ENCODE measurements at regions not wholly inside any gene's neighbourhood (a gene's known extent, or its start where the extent isn't known, plus 50 kb on each side); places are given as distances from the start of the nearest gene placed in this dataset.

DNA sequence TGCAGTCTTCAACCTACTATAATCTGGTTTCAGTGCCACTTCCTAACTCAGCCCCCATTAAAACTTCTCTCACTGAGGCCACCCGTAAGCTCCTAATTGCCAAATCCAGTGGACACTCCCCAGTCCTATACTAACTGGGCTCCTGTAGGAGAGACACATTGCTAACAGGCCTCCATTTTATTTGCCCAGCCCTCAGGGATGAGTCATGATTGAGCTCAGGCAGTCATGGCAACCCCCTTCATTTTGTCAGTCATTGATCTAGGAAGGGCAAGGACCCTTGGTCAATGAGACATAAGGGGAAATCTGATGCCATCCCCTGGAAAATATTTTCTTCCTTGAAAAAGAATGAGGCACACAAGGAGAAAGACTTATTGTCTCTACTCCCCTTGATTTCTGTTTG, 70.1 kb upstream of the HIF1A start:
- Histone ChIP-seq H2BK120ac (ENCODE audit: low read depth, low read length) (peak overlapping the region; percentile 4; the same call in 1 of the 2 replicates), H3K9me3 (ENCODE audit: control insufficient read depth, insufficient read depth, low read length) (no peaks in the 10 kb centered on the region), H4K91ac (ENCODE audit: insufficient read depth, low read depth, low read length) (no peak overlapping the region; the same call in 1 of the 2 replicates), H3K18ac (ENCODE audit: low read depth, low read length) (no peak overlapping the region; the same call in 1 of the 2 replicates), H3K79me1 (ENCODE audit: low read depth in 1 of 2, low read length in 2 of 2) (0 out of 4 replicates have a peak, but pooled peaks cover 0 to 4% of the 10 kb centered on the region in 2 experiments), H4K20me1 (ENCODE audit: insufficient read depth, low read length) (no peaks in the 10 kb centered on the region), H4K5ac (ENCODE audit: low read depth, low read length) (no peak overlapping the region), H3K27ac (ENCODE audit: insufficient read depth, low read length) (no peak overlapping the region), H3K9ac (ENCODE audit: low read depth, low read length) (no peak overlapping the region), H3K27me3 (ENCODE audit: control insufficient read depth, insufficient read depth, low read length) (no peaks in the 10 kb centered on the region), H2BK5ac (ENCODE audit: low read depth, low read length, poor library complexity, severe bottlenecking) (no peak overlapping the region), H2AK5ac (ENCODE audit: low read depth, low read length) (no peak overlapping the region; the same call in 1 of the 2 replicates), H3K4me1 (ENCODE audit: control insufficient read depth, insufficient read depth, low read length) (peaks cover 4% of the 10 kb centered on the region), H3K36me3 (ENCODE audit: control insufficient read depth, insufficient read depth, low read length) (no peaks in the 10 kb centered on the region), H3K14ac (replicated peaks; ENCODE audit: low read depth, low read length) (no peak overlapping the region), H3K4me3 (ENCODE audit: insufficient read depth, low read depth, low read length) (no peak overlapping the region), H3K4me2 (ENCODE audit: low read depth, low read length) (no peak overlapping the region), H2BK20ac (ENCODE audit: low read depth, low read length) (peak overlapping the region; percentile 54; the same call in 1 of the 2 replicates), H2BK15ac (ENCODE audit: low read depth, low read length) (no peak overlapping the region), H4K8ac (ENCODE audit: low read depth in 2 of 2, low read length in 2 of 2) (no peak overlapping the region), H2AFZ (replicated peaks; ENCODE audit: low read length, poor library complexity) (peak overlapping the region; percentile 45), H3K9me1 (ENCODE audit: insufficient read depth, low read length) (no peaks in the 10 kb centered on the region), H2AK9ac (replicated peaks; ENCODE audit: low read depth, low read length, poor library complexity) (no peak overlapping the region), H3K4ac (ENCODE audit: low read depth, low read length) (no peak overlapping the region), H3K56ac (ENCODE audit: extremely low read depth, insufficient read depth, low read length) (no peak overlapping the region), H3K23ac (ENCODE audit: low read depth, low read length) (no peak overlapping the region)
- dilution Hi-C loops (cut with HindIII; ENCODE audit: low sequenced_read_pairs, unreplicated experiment) (no loop called here), in situ Hi-C loops (cut with MboI; ENCODE audit: low sequenced_read_pairs) (no loop called here), intact Hi-C loops (cut with micrococcal nuclease) (no loop called here)
- no TSS peak for BruUV-seq (replicated peaks)
- TF ChIP-seq FOS (IDR thresholded peaks at IDR 0.05; ENCODE audit: low read depth, low read length) (0 out of 2 replicates have a peak, but pooled peaks have one; percentile 19), CHD1 (IDR thresholded peaks at IDR 0.05; ENCODE audit: low read depth, low read length) (no peak)
- no CpG with 5 or more reads among the region's 1 CpG for WGBS, 2 experiments (ENCODE audit: extremely low coverage in 2 of 2, insufficient read length in 1 of 2)
- peak; percentile 52 for DNase-seq
- CTCF ChIA-PET = no interaction called here
- POLR2A ChIA-PET (ENCODE audit: unreplicated experiment) = no interaction called here
- no peak for ATAC-seq (ENCODE audit: low read depth)
